Natural killer cell (primary cell): ENCODE measurements at regions not wholly inside any gene's neighbourhood (a gene's known extent, or its start where the extent isn't known, plus 50 kb on each side); places are given as distances from the start of the nearest gene placed in this dataset.
"Not testable (repeated sequence)": the region's sequence is repeated elsewhere in the genome, so short reads cannot be mapped to it uniquely, and the experiment has no call there.

Experiments used
- ATAC-seq, 3 donors: fragments of 150-1000 bp in 2 of 3; fragments of 200-7000 bp in 1 of 3; cut with Tn5 transposase; 1 replicate in 1 of 3; 2 replicates in 2 of 3; pipeline ENCODE4 v1.10.0; 2021; ENCODE audit warnings: mild to moderate bottlenecking in 2 of 3, moderate library complexity in 2 of 3
- DNase-seq, 2 donors: peaks; one replicate each; pipeline versions ENCODE4 v3.0.0 to v3.0.0-alpha.2; 2013 to 2021; ENCODE audit warnings: mixed read lengths in 1 of 2
- H3K27ac ChIP-seq: one replicate; pipeline ENCODE4 v1.5.1; 2013; ENCODE audit warnings: mild to moderate bottlenecking, low read length
- H3K27me3 ChIP-seq: one replicate; pipeline ENCODE4 v1.6.1; 2013; ENCODE audit warnings: low read length; ENCODE audit not compliant: control insufficient read depth, insufficient read depth
- H3K36me3 ChIP-seq: one replicate; pipeline ENCODE4 v1.6.1; 2013; ENCODE audit warnings: low read length; ENCODE audit not compliant: control insufficient read depth, insufficient read depth
- H3K4me1 ChIP-seq: one replicate; pipeline ENCODE4 v1.6.1; 2013; ENCODE audit warnings: low read length; ENCODE audit not compliant: control insufficient read depth, insufficient read depth
- H3K4me3 ChIP-seq: one replicate; pipeline ENCODE4 v1.5.1; 2013; ENCODE audit warnings: low read length
- H3K9me3 ChIP-seq: one replicate; pipeline ENCODE4 v1.6.1; 2013; ENCODE audit warnings: low read length; ENCODE audit not compliant: control insufficient read depth, insufficient read depth
- H3K27ac Mint-ChIP-seq, 2 donors: one replicate each; pipeline ENCODE4 v1.8.0; 2022; ENCODE audit warnings: mild to moderate bottlenecking in 2 of 2, mixed read lengths in 2 of 2, moderate library complexity in 1 of 2
- H3K27me3 Mint-ChIP-seq, 2 donors: one replicate each; pipeline ENCODE4 v1.8.0; 2022; ENCODE audit warnings: low read depth in 2 of 2, mixed read lengths in 2 of 2
- H3K36me3 Mint-ChIP-seq: one replicate; pipeline ENCODE4 v1.8.0; 2022; ENCODE audit warnings: mixed read lengths
- H3K4me1 Mint-ChIP-seq, 2 donors: one replicate each; pipeline ENCODE4 v1.8.0; 2022; ENCODE audit warnings: mixed read lengths in 2 of 2
- H3K4me3 Mint-ChIP-seq: one replicate; pipeline ENCODE4 v1.8.0; 2022; ENCODE audit warnings: mild to moderate bottlenecking, moderate library complexity, mixed read lengths
- H3K9me3 Mint-ChIP-seq, 2 donors: one replicate each; pipeline ENCODE4 v1.8.0; 2022; ENCODE audit warnings: mixed read lengths in 2 of 2
- WGBS: methylation state at CpG from one replicate; pipeline ENCODE4 v1.1.7; 2013; ENCODE audit warnings: missing lambda C conversion rate; ENCODE audit not compliant: insufficient coverage; 5-methylcytosine and 5-hydroxymethylcytosine counted together
- intact Hi-C: fragments of 100-400 bp; cut with micrococcal nuclease; formaldehyde crosslinking; loops from one replicate; pipeline ENCODE4 v1.14.2; 2022
- TF ChIP-seq, protein P1 (sequence below): fragments of 200-600 bp; IDR thresholded peaks from one replicate; pipeline ENCODE4 v1.8.0; 2022; ENCODE audit warnings: antibody characterized with exemption

DNA sequence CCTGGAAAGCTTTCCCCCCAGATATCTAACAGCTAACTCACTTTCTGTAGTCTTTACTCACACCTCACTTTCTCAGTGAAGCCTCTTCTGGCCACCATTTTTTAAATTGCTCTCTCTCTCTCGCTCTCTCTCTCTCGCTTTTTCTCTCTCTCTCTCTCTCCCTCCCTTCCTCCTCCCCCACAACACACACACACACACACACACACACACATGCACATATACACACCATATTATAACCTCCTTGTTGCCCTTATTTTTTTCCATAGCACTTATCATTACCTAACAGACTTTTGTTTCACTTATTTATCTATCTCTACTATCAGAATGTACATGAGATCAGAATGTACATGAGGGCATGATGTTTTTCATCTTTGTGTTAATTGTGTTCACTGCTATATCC, 156.8 kb downstream of the DUSP6 start:
- H3K4me3 ChIP-seq = no peak overlapping the region
- H3K9me3 ChIP-seq = no peaks in the 10 kb centered on the region
- H3K36me3 ChIP-seq = no peaks in the 10 kb centered on the region
- no peak overlapping the region for H3K27ac Mint-ChIP-seq
- intact Hi-C loops = no loop called here
- DNase-seq (no peak), ATAC-seq (no peak)
- H3K36me3 Mint-ChIP-seq = no peaks in the 10 kb centered on the region
- TF ChIP-seq, protein P1, sequence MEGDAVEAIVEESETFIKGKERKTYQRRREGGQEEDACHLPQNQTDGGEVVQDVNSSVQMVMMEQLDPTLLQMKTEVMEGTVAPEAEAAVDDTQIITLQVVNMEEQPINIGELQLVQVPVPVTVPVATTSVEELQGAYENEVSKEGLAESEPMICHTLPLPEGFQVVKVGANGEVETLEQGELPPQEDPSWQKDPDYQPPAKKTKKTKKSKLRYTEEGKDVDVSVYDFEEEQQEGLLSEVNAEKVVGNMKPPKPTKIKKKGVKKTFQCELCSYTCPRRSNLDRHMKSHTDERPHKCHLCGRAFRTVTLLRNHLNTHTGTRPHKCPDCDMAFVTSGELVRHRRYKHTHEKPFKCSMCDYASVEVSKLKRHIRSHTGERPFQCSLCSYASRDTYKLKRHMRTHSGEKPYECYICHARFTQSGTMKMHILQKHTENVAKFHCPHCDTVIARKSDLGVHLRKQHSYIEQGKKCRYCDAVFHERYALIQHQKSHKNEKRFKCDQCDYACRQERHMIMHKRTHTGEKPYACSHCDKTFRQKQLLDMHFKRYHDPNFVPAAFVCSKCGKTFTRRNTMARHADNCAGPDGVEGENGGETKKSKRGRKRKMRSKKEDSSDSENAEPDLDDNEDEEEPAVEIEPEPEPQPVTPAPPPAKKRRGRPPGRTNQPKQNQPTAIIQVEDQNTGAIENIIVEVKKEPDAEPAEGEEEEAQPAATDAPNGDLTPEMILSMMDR = no peak
- no peaks in the 10 kb centered on the region for H3K4me1 ChIP-seq
- no peaks in the 10 kb centered on the region for H3K27me3 ChIP-seq
- no peaks in the 10 kb centered on the region for H3K4me1 Mint-ChIP-seq
- H3K27ac ChIP-seq = no peak overlapping the region
- H3K27me3 Mint-ChIP-seq = peaks cover 0 to 3% of the 10 kb centered on the region in 2 donors
- H3K4me3 Mint-ChIP-seq = no peak overlapping the region
- H3K9me3 Mint-ChIP-seq = peaks cover 2% of the 10 kb centered on the region in 2 donors
- WGBS = 92% methylated on average over 2 of the region's 2 CpGs

DNA sequence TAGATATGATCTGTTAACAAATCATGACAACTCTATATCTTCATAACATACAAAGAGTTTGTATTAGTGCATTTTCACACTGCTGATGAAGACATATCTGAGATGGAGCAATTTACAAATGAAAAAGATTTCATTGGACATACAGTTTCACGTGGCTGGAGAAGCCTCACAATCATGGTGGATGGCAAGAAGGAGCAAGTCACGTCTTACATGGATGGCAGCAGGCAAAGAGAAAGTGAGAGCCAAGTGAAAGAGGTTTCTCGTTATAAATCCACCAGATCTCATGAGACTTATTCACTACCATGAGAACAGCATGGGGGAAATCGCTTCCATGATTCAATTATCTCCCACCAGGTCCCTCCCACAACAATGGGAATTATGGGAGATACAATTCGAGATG, 157.6 kb downstream of the DUSP6 start:
- H3K27me3 Mint-ChIP-seq = peaks cover 0 to 3% of the 10 kb centered on the region in 2 donors
- H3K4me3 ChIP-seq = no peak overlapping the region
- no peak overlapping the region for H3K4me3 Mint-ChIP-seq
- no peaks in the 10 kb centered on the region for H3K9me3 ChIP-seq
- TF ChIP-seq, protein P1 = no peak
- H3K36me3 Mint-ChIP-seq = no peaks in the 10 kb centered on the region
- H3K36me3 ChIP-seq = no peaks in the 10 kb centered on the region
- WGBS = 84% methylated on average over 3 of the region's 5 CpGs
- no peaks in the 10 kb centered on the region for H3K27me3 ChIP-seq
- H3K27ac Mint-ChIP-seq = no peak overlapping the region
- H3K27ac ChIP-seq = no peak overlapping the region
- intact Hi-C loops = no loop called here
- H3K9me3 Mint-ChIP-seq = peaks cover 2% of the 10 kb centered on the region in 2 donors
- H3K4me1 Mint-ChIP-seq = no peaks in the 10 kb centered on the region
- DNase-seq (no peak), ATAC-seq (peak in 1 of 3 donors; percentile 58)
- no peaks in the 10 kb centered on the region for H3K4me1 ChIP-seq

DNA sequence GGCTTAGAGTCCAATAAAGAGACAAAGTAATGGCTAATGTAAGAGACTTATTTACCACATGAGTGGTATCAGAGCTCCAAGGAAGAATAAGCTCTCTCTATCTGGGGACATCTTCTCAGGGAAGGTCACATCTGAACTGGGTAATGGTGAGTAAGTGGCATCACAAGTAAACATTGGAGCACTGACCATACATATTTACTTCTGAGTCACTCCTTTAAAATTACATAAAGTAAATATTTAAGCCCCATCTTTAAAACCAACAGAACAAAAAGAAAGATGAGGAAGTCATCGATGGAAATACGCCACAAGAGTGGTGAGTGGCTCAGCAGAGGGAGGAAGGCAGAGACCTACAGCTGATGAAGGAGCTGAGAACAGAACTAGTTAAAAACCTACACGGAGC, 159.9 kb downstream of the DUSP6 start:
- H3K36me3 ChIP-seq = no peaks in the 10 kb centered on the region
- intact Hi-C loops = no loop called here
- WGBS = 83% methylated on average over 2 of the region's 3 CpGs
- H3K9me3 ChIP-seq = no peaks in the 10 kb centered on the region
- H3K27me3 ChIP-seq = no peaks in the 10 kb centered on the region
- Mint-ChIP-seq H3K27me3 (no peaks in the 10 kb centered on the region), H3K27ac (no peak overlapping the region), H3K4me3 (no peak overlapping the region), H3K4me1 (no peaks in the 10 kb centered on the region), H3K36me3 (peaks cover 20% of the 10 kb centered on the region), H3K9me3 (peaks cover 5 to 10% of the 10 kb centered on the region in 2 donors)
- ATAC-seq (no peak), DNase-seq (no peak)
- no peak overlapping the region for H3K27ac ChIP-seq
- no peaks in the 10 kb centered on the region for H3K4me1 ChIP-seq
- no peak overlapping the region for H3K4me3 ChIP-seq
- TF ChIP-seq, protein P1 = no peak

DNA sequence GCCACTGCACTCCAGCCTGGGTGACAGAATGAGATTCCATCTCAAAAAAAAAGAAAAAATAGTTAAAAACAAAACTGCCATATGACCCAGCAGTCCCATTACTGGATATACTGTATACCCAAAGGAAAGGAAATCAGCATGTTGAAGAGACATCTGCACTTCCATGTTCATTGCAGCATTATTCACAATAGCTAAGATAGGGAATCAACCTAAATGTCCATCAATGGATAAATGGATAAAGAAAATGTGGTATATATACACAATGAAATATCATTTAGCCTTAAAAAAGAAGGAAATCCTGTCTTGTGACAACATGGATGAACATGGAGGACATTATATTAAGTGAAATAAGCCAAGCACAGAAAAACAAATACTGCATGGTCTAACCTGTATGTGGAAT, 160.7 kb downstream of the DUSP6 start:
- H3K27me3 ChIP-seq, DNase-seq, H3K4me1 Mint-ChIP-seq, intact Hi-C loops, H3K36me3 ChIP-seq, H3K4me3 Mint-ChIP-seq, H3K27me3 Mint-ChIP-seq, H3K27ac ChIP-seq, H3K4me1 ChIP-seq, H3K9me3 ChIP-seq, H3K27ac Mint-ChIP-seq, ATAC-seq, H3K4me3 ChIP-seq: not testable (repeated sequence)
- Mint-ChIP-seq H3K36me3 (peaks cover 21% of the 10 kb centered on the region), H3K9me3 (peaks cover 5 to 10% of the 10 kb centered on the region in 2 donors)
